IPS-18c (cell line): ENCODE measurements at regions not wholly inside any gene's neighbourhood (a gene's known extent, or its start where the extent isn't known, plus 50 kb on each side); places are given as distances from the start of the nearest gene placed in this dataset.

Experiments
- H3K4me3 ChIP-seq: 2 replicates; pipeline ENCODE4 v1.7.0; 2013; ENCODE audit warnings: low read depth, mild to moderate bottlenecking, low read length, moderate library complexity; ENCODE audit not compliant: insufficient read depth
- H3K9me3 ChIP-seq: one replicate; pipeline ENCODE4 v1.6.1; 2013; ENCODE audit warnings: mild to moderate bottlenecking, low read length, moderate library complexity; ENCODE audit not compliant: control insufficient read depth, insufficient read depth

DNA sequence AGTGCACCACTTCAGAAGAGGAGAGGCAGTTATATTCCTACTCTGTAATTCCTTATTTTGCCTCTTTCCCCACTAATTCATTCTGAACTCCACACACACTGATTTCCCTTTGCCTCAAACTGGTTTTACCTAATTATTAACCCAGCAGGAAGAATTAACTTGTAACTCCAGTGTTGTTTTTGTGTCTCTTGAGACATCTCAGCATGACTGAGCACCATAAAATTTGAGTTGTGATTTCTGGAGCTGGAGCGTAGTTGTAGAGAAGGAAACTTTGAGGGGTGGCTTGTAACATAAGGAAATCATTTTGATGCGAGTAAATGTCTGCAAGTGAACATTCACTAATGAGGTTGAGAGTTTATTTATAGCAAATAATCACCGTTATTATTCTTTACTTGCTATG, 265.2 kb downstream of the TMEM38B start:
- Histone ChIP-seq H3K4me3 (no peak overlapping the region), H3K9me3 (no peaks in the 10 kb centered on the region)

DNA sequence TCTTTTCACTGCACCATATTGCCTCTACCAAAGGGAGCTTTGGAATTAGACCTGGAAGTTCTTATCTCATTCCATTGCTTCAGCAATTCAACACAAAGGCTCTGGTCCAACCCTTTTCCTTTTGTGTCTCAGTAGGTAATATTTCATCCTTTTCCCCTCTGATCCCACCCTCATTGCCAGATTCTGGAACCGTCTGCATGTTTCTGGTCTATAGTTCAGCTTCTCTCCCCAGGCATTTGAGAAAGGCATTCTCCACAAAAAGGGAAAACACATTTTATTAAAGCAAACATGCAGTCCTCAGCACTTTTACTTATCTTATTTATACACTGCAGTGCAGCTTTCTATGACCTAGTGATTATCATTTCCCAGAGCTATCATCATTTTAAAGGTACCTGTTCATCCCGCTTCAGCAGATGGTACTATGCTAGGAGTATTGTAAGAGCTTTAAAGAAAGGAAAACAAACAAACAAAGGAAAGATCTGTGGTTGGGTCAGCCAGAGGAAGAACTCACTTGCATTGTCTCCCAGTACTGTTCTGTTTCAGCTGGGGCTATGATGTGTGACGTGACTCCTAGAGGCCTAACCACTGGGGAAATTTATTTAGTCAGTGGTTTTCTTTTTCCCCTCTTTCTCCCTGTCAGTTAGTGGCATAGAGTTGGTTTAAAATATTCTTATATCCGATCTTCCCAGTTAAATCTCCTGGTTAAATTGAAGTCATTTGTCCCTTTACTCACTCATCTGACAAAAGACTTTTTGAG, 269.2 kb downstream of the TMEM38B start:
- Histone ChIP-seq H3K4me3 (no peak overlapping the region), H3K9me3 (no peaks in the 10 kb centered on the region)

- Histone ChIP-seq H3K9me3 (no peaks in the 10 kb centered on the region), H3K4me3 (no peak overlapping the region)
Observed at GRCh38 chr9:105964156-105964555, 269.8 kb downstream of the TMEM38B start.

DNA sequence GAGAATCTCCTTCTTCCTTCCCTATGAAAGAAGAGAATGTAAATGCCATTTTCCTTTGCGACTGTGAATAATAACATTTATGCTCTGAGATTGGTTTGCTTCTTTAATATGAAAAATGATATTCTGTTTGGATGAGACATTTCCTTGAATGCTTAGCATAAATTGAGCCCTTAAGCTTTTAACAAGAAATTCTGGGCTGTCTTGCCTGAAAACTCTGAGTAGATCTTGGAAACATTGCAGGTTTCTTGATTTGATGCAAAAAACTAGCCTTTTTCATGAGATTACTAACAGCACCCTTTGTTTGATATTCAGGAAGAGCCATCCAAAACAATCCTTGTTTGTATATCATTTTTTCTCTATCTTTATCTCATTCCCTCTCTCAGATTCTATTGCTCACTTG, 272.5 kb downstream of the TMEM38B start:
- Histone ChIP-seq H3K4me3 (no peak overlapping the region), H3K9me3 (no peaks in the 10 kb centered on the region)

GRCh38 chr9:105967248-105967647, 272.9 kb downstream of the TMEM38B start:
- no peak overlapping the region for H3K4me3 ChIP-seq
- H3K9me3 ChIP-seq = no peaks in the 10 kb centered on the region

DNA sequence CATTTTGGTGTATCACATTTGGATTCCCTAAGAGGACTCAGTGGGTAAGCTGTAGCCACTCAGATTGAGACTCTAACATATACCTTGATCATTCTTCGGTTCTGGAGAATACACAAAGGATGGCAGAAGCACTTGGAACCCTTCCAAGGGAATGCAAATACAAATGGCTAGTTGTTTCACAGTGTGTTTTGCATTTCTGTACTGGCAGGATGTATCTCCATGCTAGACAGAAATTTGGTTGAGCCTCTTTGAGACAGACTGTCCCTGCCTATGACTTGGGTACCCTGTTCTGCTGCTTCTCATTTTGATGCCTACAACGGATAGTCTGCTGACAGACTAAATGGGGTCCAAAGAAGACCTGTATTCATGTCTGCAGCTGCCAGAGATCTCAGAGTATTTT, 273.5 kb downstream of the TMEM38B start:
- no peaks in the 10 kb centered on the region for H3K9me3 ChIP-seq
- H3K4me3 ChIP-seq = no peak overlapping the region

- H3K4me3 ChIP-seq = no peak overlapping the region
Observed at GRCh38 chr9:105968811-105969466, 274.6 kb downstream of the TMEM38B start.

GRCh38 chr9:105969636-105970035, 275.3 kb downstream of the TMEM38B start:
- H3K9me3 ChIP-seq = no peaks in the 10 kb centered on the region
- H3K4me3 ChIP-seq = no peak overlapping the region

More at GRCh38 chr9:105968811-105969466, 274.6 kb downstream of the TMEM38B start:
- H3K9me3 ChIP-seq = no peaks in the 10 kb centered on the region

GRCh38 chr9:105971986-105972385, 277.6 kb downstream of the TMEM38B start:
- Histone ChIP-seq H3K4me3 (no peak overlapping the region), H3K9me3 (no peaks in the 10 kb centered on the region)

DNA sequence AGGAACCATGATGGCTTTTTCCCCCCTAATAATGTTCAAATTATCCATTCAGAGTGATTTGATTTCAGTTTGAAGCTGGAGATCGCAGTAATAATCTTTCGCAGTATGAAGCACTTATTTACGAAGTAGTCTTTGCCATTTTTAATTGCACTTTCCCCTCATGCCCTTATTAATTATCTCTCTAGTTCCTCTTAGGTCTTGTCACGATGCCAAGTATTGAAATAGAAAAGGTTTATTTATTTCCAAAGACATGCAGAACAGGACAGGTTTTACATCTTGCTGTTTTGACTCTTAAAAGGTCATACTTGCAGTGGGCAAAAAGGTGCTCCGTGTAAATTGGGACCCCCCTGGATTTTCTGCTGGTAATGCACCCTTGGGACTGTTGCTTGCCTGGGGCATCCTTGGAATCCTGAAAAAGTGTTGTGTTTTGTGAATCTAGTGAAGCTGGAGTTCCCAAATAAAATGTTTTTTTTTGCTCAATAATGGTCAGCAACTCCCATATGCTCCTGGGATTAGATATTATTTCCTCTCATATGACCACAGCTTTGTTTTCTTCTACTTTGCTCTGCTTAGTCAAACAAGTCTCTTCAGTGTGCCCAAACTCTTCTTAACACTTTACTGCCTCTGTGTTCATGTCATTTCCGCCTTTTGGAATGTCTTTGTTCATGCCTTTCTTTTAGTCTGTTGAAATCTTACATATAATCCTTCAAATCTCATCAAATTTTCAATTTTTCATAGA, 278.3 kb downstream of the TMEM38B start:
- no peak overlapping the region for H3K4me3 ChIP-seq
- H3K9me3 ChIP-seq = no peaks in the 10 kb centered on the region

- Histone ChIP-seq H3K9me3 (no peaks in the 10 kb centered on the region), H3K4me3 (no peak overlapping the region)
Observed at GRCh38 chr9:105973951-105974351, 279.6 kb downstream of the TMEM38B start.

- Histone ChIP-seq H3K9me3 (no peaks in the 10 kb centered on the region), H3K4me3 (no peak overlapping the region)
Observed at GRCh38 chr9:105975886-105976645, 281.7 kb downstream of the TMEM38B start.

DNA sequence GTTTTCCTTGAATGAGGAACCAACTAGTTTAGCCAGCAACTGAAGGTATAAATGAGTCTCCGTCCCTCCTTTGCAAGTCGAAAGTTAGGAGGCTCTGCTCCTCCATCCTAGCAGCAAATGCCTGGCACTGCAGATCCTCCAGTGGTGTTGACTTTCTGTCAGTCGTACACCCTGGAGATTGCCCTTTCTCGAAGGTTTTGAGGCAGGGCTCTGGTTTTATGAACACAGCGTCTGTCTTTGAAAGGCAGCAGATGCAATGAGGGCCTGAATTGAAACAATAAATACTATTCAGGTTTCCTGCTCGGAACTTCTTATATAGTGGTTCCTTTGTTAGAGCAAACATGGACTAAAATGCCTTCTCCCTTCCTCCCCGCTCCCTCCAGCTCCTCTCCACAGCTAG, 284.0 kb downstream of the TMEM38B start:
- Histone ChIP-seq H3K9me3 (no peaks in the 10 kb centered on the region), H3K4me3 (no peak overlapping the region)

GRCh38 chr9:105978826-105979225, 284.5 kb downstream of the TMEM38B start:
- no peaks in the 10 kb centered on the region for H3K9me3 ChIP-seq
- H3K4me3 ChIP-seq = no peak overlapping the region

DNA sequence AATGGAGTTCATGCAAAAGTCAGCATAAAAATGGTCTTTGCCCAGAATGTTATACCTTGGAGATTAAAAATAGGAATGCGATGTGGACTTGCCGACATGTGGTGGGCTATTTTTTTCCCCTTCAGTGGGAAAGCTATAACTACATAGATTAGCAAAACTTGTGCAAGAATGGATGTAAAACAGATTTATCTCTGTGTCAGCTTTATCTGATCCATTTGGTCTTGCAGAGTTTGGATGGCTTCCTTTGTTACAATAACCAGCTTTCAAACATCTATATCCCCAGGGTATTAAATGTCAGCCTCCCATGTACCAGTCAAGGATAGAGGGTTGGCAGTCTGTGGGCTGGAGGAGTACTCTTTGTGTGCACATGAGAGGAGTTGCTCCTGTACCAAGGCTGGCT, 284.9 kb downstream of the TMEM38B start:
- Histone ChIP-seq H3K9me3 (no peaks in the 10 kb centered on the region), H3K4me3 (no peak overlapping the region)

DNA sequence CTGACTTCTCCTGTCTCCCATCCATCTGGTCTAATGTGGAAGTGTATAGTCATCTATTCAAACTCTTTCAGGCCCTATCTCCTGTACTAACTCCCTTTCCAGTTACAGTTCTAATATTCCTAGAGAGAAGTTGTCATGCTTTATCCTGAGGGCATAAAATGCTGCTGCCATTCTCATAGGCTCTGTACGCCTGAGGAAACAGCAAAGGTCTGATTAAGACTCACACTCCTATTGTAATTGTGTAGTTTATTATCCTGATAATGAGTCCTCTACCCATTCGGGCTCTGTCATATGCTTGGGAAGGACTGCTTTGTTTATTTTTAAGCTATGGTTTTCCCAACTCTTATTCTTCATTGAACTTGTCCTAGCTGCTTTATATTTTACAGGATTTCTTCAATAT, 290.4 kb downstream of the TMEM38B start:
- no peaks in the 10 kb centered on the region for H3K9me3 ChIP-seq
- no peak overlapping the region for H3K4me3 ChIP-seq

- Histone ChIP-seq H3K4me3 (no peak overlapping the region), H3K9me3 (no peaks in the 10 kb centered on the region)
Observed at GRCh38 chr9:105993116-105993854, 298.9 kb downstream of the TMEM38B start.
